SK-N-MC (cell line): ENCODE measurements at regions not wholly inside any gene's neighbourhood (a gene's known extent, or its start where the extent isn't known, plus 50 kb on each side); places are given as distances from the start of the nearest gene placed in this dataset.
"Not testable (repeated sequence)": the region's sequence is repeated elsewhere in the genome, so short reads cannot be mapped to it uniquely, and the experiment has no call there.

Source experiments
- DNase-seq: peaks from one replicate; pipeline ENCODE4 v3.0.0-alpha.2; 2011; ENCODE audit warnings: low read depth, low spot score
- H3K27ac ChIP-seq: fragments of 200-600 bp; sonication (generic); 2 replicates; pipeline ENCODE4 v1.5.1; 2016; ENCODE audit warnings: mixed run types
- H3K36me3 ChIP-seq: fragments of 200-600 bp; sonication (generic); 2 replicates; pipeline ENCODE4 v1.6.1; 2017; ENCODE audit warnings: antibody characterized with exemption, low read length, mixed read lengths; ENCODE audit not compliant: insufficient read depth
- H3K4me3 ChIP-seq: fragments of 200-600 bp; sonication (generic); 2 replicates; pipeline ENCODE4 v1.5.1; 2016
- H3K9ac ChIP-seq: fragments of 200-600 bp; sonication (generic); 2 replicates; pipeline ENCODE4 v1.8.0; 2017; ENCODE audit warnings: mixed run types, mixed read lengths; ENCODE audit not compliant: insufficient read length
- H3K9me3 ChIP-seq: fragments of 200-600 bp; sonication (generic); 2 replicates; pipeline ENCODE4 v1.6.1; 2017; ENCODE audit warnings: low read depth, mild to moderate bottlenecking, antibody characterized with exemption, low read length, moderate library complexity, mixed read lengths
- EZH2 ChIP-seq: fragments of 200-600 bp; sonication (generic); IDR thresholded peaks from one replicate; pipeline ENCODE4 v1.6.1; 2017; ENCODE audit warnings: antibody characterized with exemption
- FOXP2 ChIP-seq: optimal IDR thresholded peaks from 2 replicates; pipeline ENCODE3; 2011; ENCODE audit warnings: mild to moderate bottlenecking, moderate library complexity; ENCODE audit not compliant: insufficient read depth; ENCODE audit errors: extremely low read length, control extremely low read depth
- POLR2AphosphoS5 ChIP-seq: IDR thresholded peaks from 2 replicates; pipeline ENCODE4 v1.6.1; 2012; ENCODE audit warnings: mild to moderate bottlenecking, low read depth, low read length, borderline replicate concordance

- Histone ChIP-seq H3K36me3 (no peaks in the 10 kb centered on the region), H3K27ac (no peak overlapping the region), H3K9me3 (no peaks in the 10 kb centered on the region), H3K9ac (no peak overlapping the region), H3K4me3 (no peak overlapping the region)
- no peak for DNase-seq
- TF ChIP-seq EZH2 (no peak), FOXP2 (no peak), POLR2AphosphoS5 (no peak)
Measured at GRCh38 chr4:114046331-114046730, 66.9 kb upstream of the ARSJ start.

GRCh38 chr4:114048154-114048553 lies 68.7 kb upstream of the ARSJ start:
- not testable (repeated sequence) for H3K27ac ChIP-seq, H3K4me3 ChIP-seq, DNase-seq, H3K36me3 ChIP-seq, H3K9ac ChIP-seq, H3K9me3 ChIP-seq

DNA sequence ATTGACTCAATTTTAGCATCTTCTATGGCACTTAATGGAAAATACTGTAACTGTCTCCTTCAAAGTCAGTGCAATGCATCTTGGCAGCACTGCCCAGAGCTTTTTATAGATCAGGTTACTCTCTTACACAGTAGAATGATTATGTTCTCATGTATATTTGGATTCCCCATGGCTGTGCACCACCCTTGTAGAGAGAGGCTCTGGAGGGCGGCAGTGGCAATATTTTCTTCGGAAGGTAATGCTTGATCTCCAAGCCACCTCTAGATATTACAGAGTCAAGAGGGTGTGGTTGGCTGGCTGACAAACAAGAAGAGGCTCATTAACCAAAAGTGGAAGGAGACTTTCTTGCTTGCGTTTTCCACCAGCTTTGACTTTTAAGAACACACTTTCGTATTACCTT lies 72.8 kb upstream of the ARSJ start:
- Histone ChIP-seq H3K9ac (no peak overlapping the region), H3K9me3 (no peaks in the 10 kb centered on the region; the same call in 1 of the 2 replicates), H3K4me3 (no peak overlapping the region), H3K36me3 (no peaks in the 10 kb centered on the region), H3K27ac (no peak overlapping the region)
- DNase-seq: no peak
- TF ChIP-seq EZH2 (no peak), FOXP2 (no peak), POLR2AphosphoS5 (no peak)

DNA sequence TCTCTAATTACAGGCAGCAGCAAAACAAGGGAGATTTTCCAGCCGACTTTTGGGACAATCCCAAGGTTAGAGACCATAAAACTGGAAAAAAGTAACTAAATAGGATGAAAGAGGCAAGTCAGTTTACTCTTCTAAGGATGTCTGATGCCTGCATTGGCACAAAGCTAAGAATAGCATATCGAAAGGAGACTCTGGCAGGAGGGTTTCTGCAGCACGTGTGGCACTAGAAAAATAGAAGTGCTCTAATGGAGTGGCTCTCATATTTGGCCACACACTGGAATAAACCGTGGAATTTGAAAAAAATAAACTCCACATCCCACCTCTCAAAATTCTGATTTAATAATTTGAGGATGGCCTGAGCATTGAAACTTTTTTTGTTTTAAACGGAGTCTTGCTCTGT lies 77.2 kb upstream of the ARSJ start:
- Histone ChIP-seq H3K36me3 (no peaks in the 10 kb centered on the region), H3K27ac (no peak overlapping the region)
- DNase-seq: no peak

GRCh38 chr4:114057746-114058145 lies 78.3 kb upstream of the ARSJ start:
- Histone ChIP-seq H3K9me3 (no peaks in the 10 kb centered on the region; the same call in 1 of the 2 replicates), H3K36me3 (no peaks in the 10 kb centered on the region), H3K9ac (no peak overlapping the region), H3K4me3 (no peak overlapping the region), H3K27ac (no peak overlapping the region)
- TF ChIP-seq POLR2AphosphoS5: no peak
- TF ChIP-seq EZH2: no peak
- no peak for DNase-seq

More for the DNA sequence above, 77.2 kb upstream of the ARSJ start:
- TF ChIP-seq FOXP2 (no peak), POLR2AphosphoS5 (no peak), EZH2 (no peak)
- H3K9ac ChIP-seq: no peak overlapping the region
- no peaks in the 10 kb centered on the region; the same call in 1 of the 2 replicates for H3K9me3 ChIP-seq
- H3K4me3 ChIP-seq: no peak overlapping the region

DNA sequence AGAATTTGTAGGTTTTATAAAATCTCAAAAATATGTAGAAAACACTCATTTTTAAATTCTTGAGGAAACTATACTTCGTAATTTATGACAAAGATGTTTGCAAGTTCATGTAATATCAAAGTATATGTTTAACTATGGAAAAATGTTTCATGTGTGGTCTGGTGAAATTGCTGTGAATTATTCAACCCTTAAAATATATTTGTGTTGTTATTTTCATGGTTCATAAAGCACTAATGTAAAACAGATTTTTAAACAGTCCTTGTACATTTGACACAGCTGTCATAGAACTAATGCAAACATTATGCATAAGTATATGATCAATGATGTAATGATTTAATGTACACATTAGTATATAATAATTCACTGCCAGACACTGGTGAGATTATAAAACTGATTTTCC lies 83.1 kb upstream of the ARSJ start:
- H3K4me3 ChIP-seq: peak overlapping the region; percentile 29; the same call in 1 of the 2 replicates
- H3K27ac ChIP-seq: peak overlapping the region; percentile 22; the same call in 1 of the 2 replicates
- TF ChIP-seq FOXP2: no peak
- TF ChIP-seq POLR2AphosphoS5: peak; percentile 64; the same call in 1 of the 2 replicates
- H3K9me3 ChIP-seq: no peaks in the 10 kb centered on the region
- H3K36me3 ChIP-seq: no peaks in the 10 kb centered on the region
- DNase-seq: peak; percentile 76
- no peak overlapping the region for H3K9ac ChIP-seq

GRCh38 chr4:114072781-114073180 lies 93.3 kb upstream of the ARSJ start:
- H3K9me3 ChIP-seq: no peaks in the 10 kb centered on the region
- TF ChIP-seq POLR2AphosphoS5 (no peak), FOXP2 (no peak), EZH2 (no peak)
- no peak overlapping the region for H3K4me3 ChIP-seq
- H3K36me3 ChIP-seq: no peaks in the 10 kb centered on the region
- DNase-seq: no peak
- no peak overlapping the region for H3K27ac ChIP-seq
- no peak overlapping the region for H3K9ac ChIP-seq

DNA sequence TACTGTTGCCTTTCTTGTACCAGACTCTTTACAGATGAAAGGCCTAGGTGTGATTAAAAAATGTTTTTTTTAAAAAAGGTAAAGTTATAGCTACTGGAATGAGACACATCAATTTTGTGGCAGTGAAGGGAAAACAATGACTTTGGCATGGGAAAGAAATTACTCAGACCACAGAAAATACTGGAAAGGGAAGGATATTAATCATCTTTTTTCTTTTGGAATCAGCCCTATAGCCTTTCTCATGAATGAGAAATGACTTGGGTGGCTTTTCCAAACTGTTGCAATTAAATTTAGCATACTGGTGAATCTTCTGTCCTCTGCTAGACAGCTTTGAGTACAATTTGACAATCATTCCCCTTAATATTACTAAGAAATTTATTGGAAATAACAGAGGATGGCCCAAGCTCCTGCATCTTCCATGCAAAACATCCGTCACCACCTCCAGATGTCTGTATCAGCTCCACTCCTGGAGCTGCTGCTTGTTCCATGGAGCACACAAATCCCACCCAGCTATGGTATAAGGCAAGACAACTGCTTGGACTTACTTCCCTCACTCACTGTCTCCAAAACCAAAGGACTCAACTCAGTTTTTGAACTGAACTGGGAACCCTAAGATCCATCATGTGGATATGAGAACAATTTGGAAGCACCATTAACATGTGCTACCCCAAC lies 97.6 kb upstream of the ARSJ start:
- no peak for TF ChIP-seq FOXP2
- no peak for TF ChIP-seq POLR2AphosphoS5
- no peak for TF ChIP-seq EZH2
- H3K9ac ChIP-seq: no peak overlapping the region
- H3K4me3 ChIP-seq: no peak overlapping the region
- no peaks in the 10 kb centered on the region for H3K36me3 ChIP-seq
- no peak for DNase-seq
- H3K9me3 ChIP-seq: no peaks in the 10 kb centered on the region
- H3K27ac ChIP-seq: no peak overlapping the region

- H3K36me3 ChIP-seq: no peaks in the 10 kb centered on the region
- H3K4me3 ChIP-seq: no peak overlapping the region
- no peak overlapping the region for H3K27ac ChIP-seq
- no peak for DNase-seq
- H3K9ac ChIP-seq: no peak overlapping the region
- TF ChIP-seq EZH2 (no peak), POLR2AphosphoS5 (no peak), FOXP2 (no peak)
- no peaks in the 10 kb centered on the region for H3K9me3 ChIP-seq
Measured at GRCh38 chr4:114077610-114078009, 98.2 kb upstream of the ARSJ start.
